GM23248 (cell line): ENCODE measurements at regions not wholly inside any gene's neighbourhood (a gene's known extent, or its start where the extent isn't known, plus 50 kb on each side); places are given as distances from the start of the nearest gene placed in this dataset.

Source experiments
- DNase-seq: peaks from one replicate; pipeline ENCODE4 v3.0.0-alpha.2; 2015
- H2AFZ ChIP-seq: fragments of 200-600 bp; sonication (generic); 2 replicates; pipeline ENCODE4 v1.6.1; 2016; ENCODE audit warnings: antibody characterized with exemption
- H3F3A ChIP-seq: fragments of 200-600 bp; sonication (generic); 2 replicates; pipeline ENCODE4 v1.6.1; 2016; ENCODE audit warnings: mild to moderate bottlenecking, antibody characterized with exemption, mixed run types; ENCODE audit not compliant: insufficient read depth
- H3K27ac ChIP-seq: fragments of 200-600 bp; sonication (generic); 2 replicates; pipeline ENCODE4 v1.5.1; 2016; ENCODE audit warnings: mild to moderate bottlenecking
- H3K27me3 ChIP-seq: fragments of 200-600 bp; sonication (generic); replicated peaks from 2 replicates; pipeline ENCODE4 v1.6.1; 2016; ENCODE audit warnings: mild to moderate bottlenecking; ENCODE audit not compliant: insufficient read depth
- H3K36me3 ChIP-seq: fragments of 200-600 bp; sonication (generic); 2 replicates; pipeline ENCODE4 v1.6.1; 2016; ENCODE audit warnings: low read depth, mild to moderate bottlenecking
- H3K4me1 ChIP-seq: fragments of 200-600 bp; sonication (generic); 2 replicates; pipeline ENCODE4 v1.6.1; 2016; ENCODE audit warnings: mild to moderate bottlenecking; ENCODE audit not compliant: insufficient read depth
- H3K4me2 ChIP-seq: fragments of 200-600 bp; sonication (generic); one replicate; pipeline ENCODE4 v1.6.1; 2016; ENCODE audit warnings: mild to moderate bottlenecking; ENCODE audit not compliant: unreplicated experiment
- H3K4me3 ChIP-seq: fragments of 200-600 bp; sonication (generic); 2 replicates; pipeline ENCODE4 v1.5.1; 2016; ENCODE audit warnings: mild to moderate bottlenecking
- H3K79me2 ChIP-seq: fragments of 200-600 bp; sonication (generic); 2 replicates; pipeline ENCODE4 v1.6.1; 2016; ENCODE audit warnings: mild to moderate bottlenecking; ENCODE audit not compliant: insufficient read depth
- H3K9ac ChIP-seq: fragments of 200-600 bp; sonication (generic); 2 replicates; pipeline ENCODE4 v1.6.1; 2016; ENCODE audit warnings: mild to moderate bottlenecking
- H3K9me2 ChIP-seq: fragments of 200-600 bp; sonication (generic); 2 replicates; pipeline ENCODE4 v1.6.1; 2016; ENCODE audit warnings: mixed run types, mild to moderate bottlenecking, moderate library complexity; ENCODE audit not compliant: insufficient read depth
- H3K9me3 ChIP-seq: fragments of 200-600 bp; sonication (generic); one replicate; pipeline ENCODE4 v1.6.1; 2017; ENCODE audit warnings: low read depth
- H4K20me1 ChIP-seq: fragments of 200-600 bp; sonication (generic); 2 replicates; pipeline ENCODE4 v1.6.0; 2016; ENCODE audit not compliant: insufficient read depth
- EZH2 ChIP-seq: fragments of 200-600 bp; sonication (generic); IDR thresholded peaks from 2 replicates; pipeline ENCODE4 v1.6.1; 2018; ENCODE audit warnings: antibody characterized with exemption, mild to moderate bottlenecking; ENCODE audit not compliant: insufficient read depth, poor library complexity, severe bottlenecking
- EZH2phosphoT487 ChIP-seq: fragments of 200-600 bp; sonication (generic); IDR thresholded peaks from 2 replicates; pipeline ENCODE4 v1.6.1; 2018; ENCODE audit warnings: antibody characterized with exemption, moderate library complexity, mild to moderate bottlenecking, low read depth; ENCODE audit not compliant: insufficient read depth
- WGBS, 2 experiments: methylation state at CpG; one replicate each; pipeline ENCODE4 v1.1.6; 2015 to 2017; ENCODE audit warnings: low lambda C conversion rate in 2 of 2, low coverage in 1 of 2; ENCODE audit errors: missing lambda C conversion rate in 2 of 2; 5-methylcytosine and 5-hydroxymethylcytosine counted together
- in situ Hi-C: fragments of 300-500 bp; cut with MboI; formaldehyde crosslinking; loops from 2 replicates; pipeline ENCODE4 v1.15.0; 2020

GRCh38 chr1:238108417-238108816, 217.7 kb upstream of the ZP4 start:
- H3K79me2 ChIP-seq = no peaks in the 10 kb centered on the region
- H3K36me3 ChIP-seq = no peaks in the 10 kb centered on the region
- 31 to 40% methylated on average over 2 of the region's 2 CpGs for WGBS, 2 experiments
- H3K4me1 ChIP-seq = no peaks in the 10 kb centered on the region
- H3F3A ChIP-seq = no peaks in the 10 kb centered on the region
- TF ChIP-seq EZH2 (no peak), EZH2phosphoT487 (no peak)
- H3K27ac ChIP-seq = no peak overlapping the region
- H3K4me3 ChIP-seq = no peak overlapping the region
- no peak overlapping the region for H3K9ac ChIP-seq
- no peaks in the 10 kb centered on the region for H3K9me3 ChIP-seq
- H3K27me3 ChIP-seq = no peaks in the 10 kb centered on the region
- no peak overlapping the region for H2AFZ ChIP-seq
- DNase-seq = no peak
- H3K4me2 ChIP-seq = no peak overlapping the region
- in situ Hi-C loops = no loop called here
- no peaks in the 10 kb centered on the region for H3K9me2 ChIP-seq
- H4K20me1 ChIP-seq = no peaks in the 10 kb centered on the region

GRCh38 chr1:238107322-238107721, 216.6 kb upstream of the ZP4 start:
- Histone ChIP-seq H4K20me1 (no peaks in the 10 kb centered on the region), H3K9me2 (no peaks in the 10 kb centered on the region), H3K4me1 (no peaks in the 10 kb centered on the region), H3K9ac (no peak overlapping the region), H3K9me3 (no peaks in the 10 kb centered on the region), H2AFZ (no peak overlapping the region), H3K79me2 (no peaks in the 10 kb centered on the region), H3K4me2 (no peak overlapping the region), H3K36me3 (no peaks in the 10 kb centered on the region), H3F3A (no peaks in the 10 kb centered on the region), H3K4me3 (no peak overlapping the region), H3K27me3 (no peaks in the 10 kb centered on the region), H3K27ac (no peak overlapping the region)
- WGBS, 2 experiments = 0% methylated on average over 1 of the region's 1 CpG
- no peak for TF ChIP-seq EZH2phosphoT487
- no peak for TF ChIP-seq EZH2
- in situ Hi-C loops = no loop called here
- DNase-seq = no peak

- Histone ChIP-seq H3K27ac (no peak overlapping the region), H3F3A (no peaks in the 10 kb centered on the region), H3K4me1 (no peaks in the 10 kb centered on the region), H3K27me3 (no peaks in the 10 kb centered on the region), H2AFZ (no peak overlapping the region), H3K4me2 (no peak overlapping the region), H4K20me1 (no peaks in the 10 kb centered on the region), H3K9me3 (no peaks in the 10 kb centered on the region), H3K9me2 (no peaks in the 10 kb centered on the region), H3K9ac (no peak overlapping the region), H3K36me3 (no peaks in the 10 kb centered on the region), H3K79me2 (no peaks in the 10 kb centered on the region), H3K4me3 (no peak overlapping the region)
- DNase-seq = no peak
- TF ChIP-seq EZH2phosphoT487 (no peak), EZH2 (no peak)
- 16 to 25% methylated on average over 2 of the region's 2 CpGs for WGBS, 2 experiments
- in situ Hi-C loops = no loop called here
Measured at GRCh38 chr1:238104752-238105151, 214.0 kb upstream of the ZP4 start.

GRCh38 chr1:238101923-238102322, 211.2 kb upstream of the ZP4 start:
- no peak overlapping the region for H2AFZ ChIP-seq
- H3K27me3 ChIP-seq = no peaks in the 10 kb centered on the region
- H3K9ac ChIP-seq = no peak overlapping the region
- in situ Hi-C loops = no loop called here
- H3K9me2 ChIP-seq = no peaks in the 10 kb centered on the region
- no peaks in the 10 kb centered on the region for H3F3A ChIP-seq
- H3K79me2 ChIP-seq = no peaks in the 10 kb centered on the region
- no peak overlapping the region for H3K27ac ChIP-seq
- H3K4me1 ChIP-seq = no peaks in the 10 kb centered on the region
- no peak overlapping the region for H3K4me3 ChIP-seq
- H4K20me1 ChIP-seq = no peaks in the 10 kb centered on the region
- TF ChIP-seq EZH2phosphoT487 (no peak), EZH2 (no peak)
- H3K4me2 ChIP-seq = no peak overlapping the region
- H3K9me3 ChIP-seq = no peaks in the 10 kb centered on the region
- 16 to 20% methylated on average over 2 of the region's 2 CpGs for WGBS, 2 experiments
- DNase-seq = no peak
- H3K36me3 ChIP-seq = no peaks in the 10 kb centered on the region

- no peak overlapping the region for H3K9ac ChIP-seq
- no peak overlapping the region for H2AFZ ChIP-seq
- H3K4me1 ChIP-seq = no peaks in the 10 kb centered on the region
- no peak overlapping the region for H3K4me3 ChIP-seq
- H3K79me2 ChIP-seq = no peaks in the 10 kb centered on the region
- 41 to 47% methylated on average over 2 of the region's 2 CpGs for WGBS, 2 experiments
- no peaks in the 10 kb centered on the region for H3K36me3 ChIP-seq
- DNase-seq = no peak
- H3F3A ChIP-seq = no peaks in the 10 kb centered on the region
- H3K9me3 ChIP-seq = no peaks in the 10 kb centered on the region
- no peaks in the 10 kb centered on the region for H3K27me3 ChIP-seq
- H3K9me2 ChIP-seq = no peaks in the 10 kb centered on the region
- H3K4me2 ChIP-seq = no peak overlapping the region
- no peak overlapping the region for H3K27ac ChIP-seq
- TF ChIP-seq EZH2 (no peak), EZH2phosphoT487 (no peak)
- H4K20me1 ChIP-seq = no peaks in the 10 kb centered on the region
- in situ Hi-C loops = no loop called here
Measured at GRCh38 chr1:238099871-238100270, 209.1 kb upstream of the ZP4 start.
